SU-DHL-6 (cell line): ENCODE measurements at regions not wholly inside any gene's neighbourhood (a gene's known extent, or its start where the extent isn't known, plus 50 kb on each side); places are given as distances from the start of the nearest gene placed in this dataset.

Source experiments
- H2AFZ ChIP-seq: fragments of 200-600 bp; sonication (generic); 2 replicates; pipeline ENCODE4 v1.6.1; 2014; ENCODE audit warnings: low read depth, mild to moderate bottlenecking, moderate library complexity, mixed read lengths, antibody characterized with exemption, low read length; ENCODE audit not compliant: severe bottlenecking
- H3F3A ChIP-seq: fragments of 200-600 bp; shearing (Covaris generic); 2 replicates; pipeline ENCODE4 v1.6.0; 2016; ENCODE audit warnings: antibody characterized with exemption, mild to moderate bottlenecking; ENCODE audit not compliant: insufficient read depth
- H3K27ac ChIP-seq: fragments of 200-600 bp; sonication (generic); 2 replicates; pipeline ENCODE4 v1.5.1; 2016; ENCODE audit warnings: low read depth, mild to moderate bottlenecking, low read length, moderate library complexity, mixed read lengths
- H3K27me3 ChIP-seq: fragments of 200-600 bp; sonication (generic), shearing (Covaris generic); 2 replicates; pipeline ENCODE4 v1.6.0; 2014; ENCODE audit warnings: mild to moderate bottlenecking, low read length
- H3K36me3 ChIP-seq: fragments of 200-600 bp; sonication (generic); 2 replicates; pipeline ENCODE4 v1.6.1; 2014; ENCODE audit warnings: mild to moderate bottlenecking, low read length, mixed read lengths
- H3K4me2 ChIP-seq: fragments of 300-600, 200-600 bp; shearing (Covaris generic), sonication (generic); 2 replicates; pipeline ENCODE4 v1.6.0; 2014; ENCODE audit warnings: low read length, low read depth, mild to moderate bottlenecking; ENCODE audit not compliant: poor library complexity, severe bottlenecking
- H3K4me3 ChIP-seq: fragments of 200-600 bp; sonication (generic); 2 replicates; pipeline ENCODE4 v1.5.1; 2014; ENCODE audit warnings: antibody characterized with exemption, low read length, mild to moderate bottlenecking, mixed read lengths; ENCODE audit not compliant: insufficient read depth, poor library complexity, severe bottlenecking
- H3K79me2 ChIP-seq: fragments of 200-600 bp; sonication (generic); 2 replicates; pipeline ENCODE4 v1.6.1; 2014; ENCODE audit warnings: mild to moderate bottlenecking, low read length, moderate library complexity; ENCODE audit not compliant: insufficient read depth
- H3K9ac ChIP-seq: fragments of 200-600 bp; sonication (generic); 2 replicates; pipeline ENCODE4 v1.7.0; 2014; ENCODE audit warnings: mild to moderate bottlenecking, low read length
- H3K9me2 ChIP-seq: fragments of 200-600 bp; sonication (generic); replicated peaks from 2 replicates; pipeline ENCODE4 v1.6.1; 2014; ENCODE audit warnings: low read length; ENCODE audit not compliant: insufficient read depth
- H3K9me3 ChIP-seq: fragments of 200-600 bp; sonication (generic); 2 replicates; pipeline ENCODE4 v1.6.1; 2014; ENCODE audit warnings: low read length, mixed read lengths; ENCODE audit not compliant: insufficient read depth
- H4K20me1 ChIP-seq: fragments of 200-600 bp; sonication (generic); 2 replicates; pipeline ENCODE4 v1.6.1; 2014; ENCODE audit warnings: low read depth, mild to moderate bottlenecking, antibody characterized with exemption, low read length, moderate library complexity, mixed read lengths
- CTCF ChIP-seq: fragments of 200-600 bp; sonication (generic); IDR thresholded peaks from one replicate; pipeline ENCODE4 v1.5.1; 2017; ENCODE audit warnings: antibody characterized with exemption, mild to moderate bottlenecking, low read length, moderate library complexity; ENCODE audit not compliant: insufficient read depth, poor library complexity, severe bottlenecking
- EZH2phosphoT487 ChIP-seq: fragments of 200-600 bp; sonication (generic), shearing (Covaris generic); conservative IDR thresholded peaks from 2 replicates; pipeline ENCODE4 v1.6.1; 2018; ENCODE audit warnings: mild to moderate bottlenecking, antibody characterized with exemption, low read length, moderate library complexity, mixed read lengths

GRCh38 chr11:27281740-27282590 is 81.0 kb downstream of the CCDC34 start:
- no peak overlapping the region for H2AFZ ChIP-seq
- H3K9me2 ChIP-seq, result no peaks in the 10 kb centered on the region
- H3K9ac ChIP-seq, result no peak overlapping the region
- no peaks in the 10 kb centered on the region for H3K27me3 ChIP-seq
- no peaks in the 10 kb centered on the region for H4K20me1 ChIP-seq
- no peak overlapping the region for H3K4me2 ChIP-seq
- no peaks in the 10 kb centered on the region for H3K79me2 ChIP-seq
- no peaks in the 10 kb centered on the region for H3K9me3 ChIP-seq
- H3K27ac ChIP-seq, result no peak overlapping the region
- no peaks in the 10 kb centered on the region for H3F3A ChIP-seq
- no peak for TF ChIP-seq CTCF
- H3K36me3 ChIP-seq, result no peaks in the 10 kb centered on the region
- H3K4me3 ChIP-seq, result no peak overlapping the region

- Histone ChIP-seq H3K36me3 (no peaks in the 10 kb centered on the region), H2AFZ (no peak overlapping the region), H3K9me2 (no peaks in the 10 kb centered on the region), H3K9ac (no peak overlapping the region), H3K27ac (no peak overlapping the region), H4K20me1 (no peaks in the 10 kb centered on the region), H3K4me2 (no peak overlapping the region), H3K9me3 (no peaks in the 10 kb centered on the region), H3K79me2 (no peaks in the 10 kb centered on the region), H3K4me3 (no peak overlapping the region), H3K27me3 (no peaks in the 10 kb centered on the region), H3F3A (no peaks in the 10 kb centered on the region)
- TF ChIP-seq CTCF (no peak), EZH2phosphoT487 (no peak)
Measured at GRCh38 chr11:27281276-27281675, 81.7 kb downstream of the CCDC34 start.

- H3K4me3 ChIP-seq, result no peak overlapping the region
- no peaks in the 10 kb centered on the region for H4K20me1 ChIP-seq
- H2AFZ ChIP-seq, result no peak overlapping the region
- no peaks in the 10 kb centered on the region for H3K9me2 ChIP-seq
- H3K27me3 ChIP-seq, result no peaks in the 10 kb centered on the region
- H3F3A ChIP-seq, result no peaks in the 10 kb centered on the region
- H3K27ac ChIP-seq, result no peak overlapping the region
- H3K4me2 ChIP-seq, result no peak overlapping the region
- H3K9me3 ChIP-seq, result no peaks in the 10 kb centered on the region
- TF ChIP-seq EZH2phosphoT487, result no peak
- H3K79me2 ChIP-seq, result no peaks in the 10 kb centered on the region
- no peak overlapping the region for H3K9ac ChIP-seq
- H3K36me3 ChIP-seq, result no peaks in the 10 kb centered on the region
Measured at GRCh38 chr11:27280140-27280539, 82.9 kb downstream of the CCDC34 start.

GRCh38 chr11:27279460-27279859 is 83.6 kb downstream of the CCDC34 start:
- Histone ChIP-seq H3K36me3 (no peaks in the 10 kb centered on the region), H3K9me2 (no peaks in the 10 kb centered on the region), H3K9ac (no peak overlapping the region), H3K9me3 (no peaks in the 10 kb centered on the region), H3K27me3 (no peaks in the 10 kb centered on the region), H3K27ac (no peak overlapping the region), H3K4me2 (no peak overlapping the region), H4K20me1 (no peaks in the 10 kb centered on the region), H3K4me3 (no peak overlapping the region), H2AFZ (no peak overlapping the region), H3F3A (no peaks in the 10 kb centered on the region), H3K79me2 (no peaks in the 10 kb centered on the region)
- TF ChIP-seq CTCF, result no peak
- TF ChIP-seq EZH2phosphoT487, result no peak
